ENCODE measurements at regions not wholly inside any gene's neighbourhood (a gene's known extent, or its start where the extent isn't known, plus 50 kb on each side); places are given as distances from the start of the nearest gene placed in this dataset.

GRCh38 chr7:15782656-15783055 is 96.2 kb upstream of the MEOX2 start:
- intact Hi-C loops (cut with micrococcal nuclease), result no loop called here
- ChIA-PET POLR2A (ENCODE audit: unreplicated experiment) (no interaction called here), CTCF (no interaction called here)
- Histone ChIP-seq H2BK120ac (ENCODE audit: low read depth, low read length) (no peak overlapping the region), H4K20me1 (ENCODE audit: insufficient read depth, low read length) (no peaks in the 10 kb centered on the region), H2BK20ac (ENCODE audit: low read depth, low read length) (no peak overlapping the region), H3K79me1 (ENCODE audit: low read depth in 1 of 2, low read length in 2 of 2) (no peaks in the 10 kb centered on the region), H3K23ac (ENCODE audit: low read depth, low read length) (no peak overlapping the region), H3K4me2 (ENCODE audit: low read depth, low read length) (no peak overlapping the region), H3K18ac (ENCODE audit: low read depth, low read length) (no peak overlapping the region), H4K5ac (ENCODE audit: low read depth, low read length) (no peak overlapping the region), H2BK15ac (ENCODE audit: low read depth, low read length) (no peak overlapping the region), H3K9me1 (ENCODE audit: insufficient read depth, low read length) (no peaks in the 10 kb centered on the region; the same call in 1 of the 2 replicates), H3K27me3 (ENCODE audit: control insufficient read depth, insufficient read depth, low read length) (no peaks in the 10 kb centered on the region), H3K9me3 (ENCODE audit: control insufficient read depth, insufficient read depth, low read length) (no peaks in the 10 kb centered on the region), H3K56ac (ENCODE audit: extremely low read depth, insufficient read depth, low read length) (no peak overlapping the region), H4K91ac (ENCODE audit: insufficient read depth, low read depth, low read length) (no peak overlapping the region), H2AK9ac (replicated peaks; ENCODE audit: low read depth, low read length, poor library complexity) (no peak overlapping the region), H3K36me3 (ENCODE audit: control insufficient read depth, insufficient read depth, low read length) (no peaks in the 10 kb centered on the region), H3K4me3 (ENCODE audit: insufficient read depth, low read depth, low read length) (no peak overlapping the region), H3K4me1 (ENCODE audit: control insufficient read depth, insufficient read depth, low read length) (no peaks in the 10 kb centered on the region), H2AK5ac (ENCODE audit: low read depth, low read length) (no peak overlapping the region), H3K9ac (ENCODE audit: low read depth, low read length) (no peak overlapping the region), H3K4ac (ENCODE audit: low read depth, low read length) (no peak overlapping the region), H2AFZ (replicated peaks; ENCODE audit: low read length, poor library complexity) (no peak overlapping the region), H3K27ac (ENCODE audit: insufficient read depth, low read length) (no peak overlapping the region), H3K14ac (replicated peaks; ENCODE audit: low read depth, low read length) (no peak overlapping the region), H4K8ac (ENCODE audit: low read depth in 2 of 2, low read length in 2 of 2) (no peak overlapping the region), H2BK5ac (ENCODE audit: low read depth, low read length, poor library complexity, severe bottlenecking) (no peak overlapping the region)
- no peak for ATAC-seq (ENCODE audit: low read depth)
- no TSS peak for BruUV-seq (replicated peaks)
- no peak for DNase-seq
- dilution Hi-C loops (cut with HindIII; ENCODE audit: low sequenced_read_pairs, unreplicated experiment), result no loop called here
- TF ChIP-seq CHD1 (IDR thresholded peaks at IDR 0.05; ENCODE audit: low read depth, low read length) (no peak), MXI1 (IDR thresholded peaks at IDR 0.05; ENCODE audit: borderline replicate concordance, low read depth, low read length) (no peak), MAZ (IDR thresholded peaks at IDR 0.05; ENCODE audit: borderline replicate concordance, low read depth, low read length) (no peak), NFE2L2 (IDR thresholded peaks at IDR 0.05; ENCODE audit: low read depth, low read length) (no peak), BHLHE40 (IDR thresholded peaks at IDR 0.05; ENCODE audit: low read depth, low read length) (no peak), RFX5 (IDR thresholded peaks at IDR 0.05; ENCODE audit: low read depth, low read length) (no peak), RAD21 (IDR thresholded peaks at IDR 0.05; ENCODE audit: low read length) (no peak), POLR2A (IDR thresholded peaks at IDR 0.05; ENCODE audit: low read depth, low read length) (no peak)
- in situ Hi-C loops (cut with MboI; ENCODE audit: low sequenced_read_pairs), result no loop called here
- no CpG with 5 or more reads among the region's 2 CpGs for WGBS, 2 experiments (ENCODE audit: extremely low coverage in 2 of 2, insufficient read length in 1 of 2)
